ENCODE measurements at regions not wholly inside any gene's neighbourhood (a gene's known extent, or its start where the extent isn't known, plus 50 kb on each side); places are given as distances from the start of the nearest gene placed in this dataset.

- H3K27ac Mint-ChIP-seq: no peak overlapping the region
- no peaks in the 10 kb centered on the region for H3K4me1 Mint-ChIP-seq
- CTCF ChIA-PET: no interaction called here
- POLR2A ChIA-PET: no interaction called here
- ATAC-seq (no peak), DNase-seq (ENCODE audit: low spot score) (no peak)
- H3K27me3 Mint-ChIP-seq (ENCODE audit: low read depth): no peaks in the 10 kb centered on the region
- H3K4me3 Mint-ChIP-seq: no peak overlapping the region
- peaks cover 5% of the 10 kb centered on the region for H3K36me3 Mint-ChIP-seq
- H3K9me3 Mint-ChIP-seq: peaks cover 13% of the 10 kb centered on the region
- no peak for TF ChIP-seq STAT6 (CRISPR knock-in tag; conservative IDR thresholded peaks at IDR 0.05; ENCODE audit: low read depth)
- no peak for TF ChIP-seq ZNF281 (CRISPR knock-in tag; IDR thresholded peaks at IDR 0.05)
- no peak for TF ChIP-seq GRHL2 (CRISPR knock-in tag; IDR thresholded peaks at IDR 0.05; ENCODE audit: insufficient replicate concordance, severe bottlenecking)
- no peak for TF ChIP-seq AFF4 (CRISPR knock-in tag; IDR thresholded peaks at IDR 0.05; ENCODE audit: borderline replicate concordance)
- no peak for TF ChIP-seq IRF1 (CRISPR knock-in tag; IDR thresholded peaks at IDR 0.05)
- TF ChIP-seq ELF4 (CRISPR knock-in tag; IDR thresholded peaks at IDR 0.05; ENCODE audit: low read depth): no peak
- TF ChIP-seq ZNF219 (CRISPR knock-in tag; IDR thresholded peaks at IDR 0.05; ENCODE audit: borderline replicate concordance): no peak
- TF ChIP-seq, protein P1, sequence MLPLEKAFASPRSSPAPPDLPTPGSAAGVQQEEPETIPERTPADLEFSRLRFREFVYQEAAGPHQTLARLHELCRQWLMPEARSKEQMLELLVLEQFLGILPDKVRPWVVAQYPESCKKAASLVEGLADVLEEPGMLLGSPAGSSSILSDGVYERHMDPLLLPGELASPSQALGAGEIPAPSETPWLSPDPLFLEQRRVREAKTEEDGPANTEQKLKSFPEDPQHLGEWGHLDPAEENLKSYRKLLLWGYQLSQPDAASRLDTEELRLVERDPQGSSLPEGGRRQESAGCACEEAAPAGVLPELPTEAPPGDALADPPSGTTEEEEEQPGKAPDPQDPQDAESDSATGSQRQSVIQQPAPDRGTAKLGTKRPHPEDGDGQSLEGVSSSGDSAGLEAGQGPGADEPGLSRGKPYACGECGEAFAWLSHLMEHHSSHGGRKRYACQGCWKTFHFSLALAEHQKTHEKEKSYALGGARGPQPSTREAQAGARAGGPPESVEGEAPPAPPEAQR (CRISPR knock-in tag; IDR thresholded peaks at IDR 0.05): no peak
- no peak for TF ChIP-seq IRF2 (CRISPR knock-in tag; IDR thresholded peaks at IDR 0.05; ENCODE audit: borderline replicate concordance, low read depth)
- TF ChIP-seq ZNF263 (CRISPR knock-in tag; IDR thresholded peaks at IDR 0.05; ENCODE audit: low read depth): no peak
- TF ChIP-seq, protein P2, sequence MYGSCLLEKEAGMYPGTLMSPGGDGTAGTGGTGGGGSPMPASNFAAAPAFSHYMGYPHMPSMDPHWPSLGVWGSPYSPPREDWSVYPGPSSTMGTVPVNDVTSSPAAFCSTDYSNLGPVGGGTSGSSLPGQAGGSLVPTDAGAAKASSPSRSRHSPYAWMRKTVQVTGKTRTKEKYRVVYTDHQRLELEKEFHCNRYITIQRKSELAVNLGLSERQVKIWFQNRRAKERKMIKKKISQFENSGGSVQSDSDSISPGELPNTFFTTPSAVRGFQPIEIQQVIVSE (CRISPR knock-in tag; IDR thresholded peaks at IDR 0.05; ENCODE audit: borderline replicate concordance): no peak
- TF ChIP-seq, protein P3, sequence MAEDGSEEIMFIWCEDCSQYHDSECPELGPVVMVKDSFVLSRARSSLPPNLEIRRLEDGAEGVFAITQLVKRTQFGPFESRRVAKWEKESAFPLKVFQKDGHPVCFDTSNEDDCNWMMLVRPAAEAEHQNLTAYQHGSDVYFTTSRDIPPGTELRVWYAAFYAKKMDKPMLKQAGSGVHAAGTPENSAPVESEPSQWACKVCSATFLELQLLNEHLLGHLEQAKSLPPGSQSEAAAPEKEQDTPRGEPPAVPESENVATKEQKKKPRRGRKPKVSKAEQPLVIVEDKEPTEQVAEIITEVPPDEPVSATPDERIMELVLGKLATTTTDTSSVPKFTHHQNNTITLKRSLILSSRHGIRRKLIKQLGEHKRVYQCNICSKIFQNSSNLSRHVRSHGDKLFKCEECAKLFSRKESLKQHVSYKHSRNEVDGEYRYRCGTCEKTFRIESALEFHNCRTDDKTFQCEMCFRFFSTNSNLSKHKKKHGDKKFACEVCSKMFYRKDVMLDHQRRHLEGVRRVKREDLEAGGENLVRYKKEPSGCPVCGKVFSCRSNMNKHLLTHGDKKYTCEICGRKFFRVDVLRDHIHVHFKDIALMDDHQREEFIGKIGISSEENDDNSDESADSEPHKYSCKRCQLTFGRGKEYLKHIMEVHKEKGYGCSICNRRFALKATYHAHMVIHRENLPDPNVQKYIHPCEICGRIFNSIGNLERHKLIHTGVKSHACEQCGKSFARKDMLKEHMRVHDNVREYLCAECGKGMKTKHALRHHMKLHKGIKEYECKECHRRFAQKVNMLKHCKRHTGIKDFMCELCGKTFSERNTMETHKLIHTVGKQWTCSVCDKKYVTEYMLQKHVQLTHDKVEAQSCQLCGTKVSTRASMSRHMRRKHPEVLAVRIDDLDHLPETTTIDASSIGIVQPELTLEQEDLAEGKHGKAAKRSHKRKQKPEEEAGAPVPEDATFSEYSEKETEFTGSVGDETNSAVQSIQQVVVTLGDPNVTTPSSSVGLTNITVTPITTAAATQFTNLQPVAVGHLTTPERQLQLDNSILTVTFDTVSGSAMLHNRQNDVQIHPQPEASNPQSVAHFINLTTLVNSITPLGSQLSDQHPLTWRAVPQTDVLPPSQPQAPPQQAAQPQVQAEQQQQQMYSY (CRISPR knock-in tag; IDR thresholded peaks at IDR 0.05): no peak
- TF ChIP-seq NR2C2 (CRISPR knock-in tag; IDR thresholded peaks at IDR 0.05): no peak
- no peak for TF ChIP-seq TCF7 (CRISPR knock-in tag; IDR thresholded peaks at IDR 0.05; ENCODE audit: low read depth)
- TF ChIP-seq ZNF317 (CRISPR knock-in tag; IDR thresholded peaks at IDR 0.05; ENCODE audit: borderline replicate concordance, low read depth): no peak
- TF ChIP-seq HMGXB4 (CRISPR knock-in tag; IDR thresholded peaks at IDR 0.05): no peak
- no peak for TF ChIP-seq NFYB (CRISPR knock-in tag; conservative IDR thresholded peaks at IDR 0.05; ENCODE audit: low read depth)
These were observed 153.9 kb downstream of the INSIG2 start for GRCh38 chr2:118242216-118242615.

Measured in WTC11 (cell line).